ENCODE measurements at regions not wholly inside any gene's neighbourhood (a gene's known extent, or its start where the extent isn't known, plus 50 kb on each side); places are given as distances from the start of the nearest gene placed in this dataset.

DNA sequence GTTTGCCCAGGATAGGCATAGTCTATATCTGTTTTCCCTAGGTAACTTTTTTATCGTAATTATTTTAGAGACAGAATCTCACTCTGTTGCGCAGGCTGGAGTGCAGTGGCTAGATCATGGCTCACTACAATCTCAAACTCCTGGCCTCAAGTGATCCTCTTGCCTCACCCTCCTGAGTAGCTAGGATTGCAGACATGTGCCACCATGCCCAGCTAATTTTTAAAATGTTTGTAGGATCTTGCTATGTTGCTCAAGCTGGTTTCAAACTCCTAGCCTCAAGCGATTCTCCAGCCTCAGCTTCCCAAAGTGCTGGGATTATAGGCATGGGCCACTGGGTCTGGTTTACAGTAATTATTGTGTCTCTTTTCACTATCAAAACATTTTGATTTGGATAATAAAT, 58.6 kb upstream of the SOX13 start:
- H3K36me3 Mint-ChIP-seq (ENCODE audit: low read depth) = no peaks in the 10 kb centered on the region
- H3K9me3 Mint-ChIP-seq = no peaks in the 10 kb centered on the region

More for the DNA sequence above, 58.6 kb upstream of the SOX13 start:
- 0 out of 2 replicates have a peak, but pooled peaks cover 4% of the 10 kb centered on the region for H3F3A ChIP-seq (replicated peaks; ENCODE audit: low read depth)
- H2AFZ ChIP-seq = no peak overlapping the region
- 0 out of 2 replicates have a peak, but pooled peaks cover 6% of the 10 kb centered on the region for H3K9me2 ChIP-seq (ENCODE audit: insufficient read depth)
- H3K4me3 ChIP-seq = no peak overlapping the region
- DNase-seq (ENCODE audit: low spot score) = no peak
- no peak overlapping the region for H3K4me2 ChIP-seq
- no peaks in the 10 kb centered on the region for H3K79me2 ChIP-seq (replicated peaks; ENCODE audit: insufficient read depth)
- no peaks in the 10 kb centered on the region for H3K27me3 Mint-ChIP-seq (ENCODE audit: insufficient read depth, low read depth, poor library complexity)
- ATAC-seq = no peak
- H3K27me3 ChIP-seq (ENCODE audit: insufficient read depth) = no peaks in the 10 kb centered on the region
- H3K27ac Mint-ChIP-seq = no peak overlapping the region
- TF ChIP-seq, protein P1, sequence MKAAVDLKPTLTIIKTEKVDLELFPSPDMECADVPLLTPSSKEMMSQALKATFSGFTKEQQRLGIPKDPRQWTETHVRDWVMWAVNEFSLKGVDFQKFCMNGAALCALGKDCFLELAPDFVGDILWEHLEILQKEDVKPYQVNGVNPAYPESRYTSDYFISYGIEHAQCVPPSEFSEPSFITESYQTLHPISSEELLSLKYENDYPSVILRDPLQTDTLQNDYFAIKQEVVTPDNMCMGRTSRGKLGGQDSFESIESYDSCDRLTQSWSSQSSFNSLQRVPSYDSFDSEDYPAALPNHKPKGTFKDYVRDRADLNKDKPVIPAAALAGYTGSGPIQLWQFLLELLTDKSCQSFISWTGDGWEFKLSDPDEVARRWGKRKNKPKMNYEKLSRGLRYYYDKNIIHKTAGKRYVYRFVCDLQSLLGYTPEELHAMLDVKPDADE (IDR thresholded peaks at IDR 0.05) = no peak
- TF ChIP-seq JUNB (IDR thresholded peaks at IDR 0.05; ENCODE audit: unreplicated experiment) = no peak
- no peak for TF ChIP-seq CREB1 (CRISPR knock-in tag; IDR thresholded peaks at IDR 0.05; ENCODE audit: low read depth)
- TF ChIP-seq STAT1 (IDR thresholded peaks at IDR 0.05; ENCODE audit: unreplicated experiment) = no peak
- TF ChIP-seq NANOG (IDR thresholded peaks at IDR 0.05; ENCODE audit: borderline replicate concordance) = no peak
- TF ChIP-seq, protein P2, sequence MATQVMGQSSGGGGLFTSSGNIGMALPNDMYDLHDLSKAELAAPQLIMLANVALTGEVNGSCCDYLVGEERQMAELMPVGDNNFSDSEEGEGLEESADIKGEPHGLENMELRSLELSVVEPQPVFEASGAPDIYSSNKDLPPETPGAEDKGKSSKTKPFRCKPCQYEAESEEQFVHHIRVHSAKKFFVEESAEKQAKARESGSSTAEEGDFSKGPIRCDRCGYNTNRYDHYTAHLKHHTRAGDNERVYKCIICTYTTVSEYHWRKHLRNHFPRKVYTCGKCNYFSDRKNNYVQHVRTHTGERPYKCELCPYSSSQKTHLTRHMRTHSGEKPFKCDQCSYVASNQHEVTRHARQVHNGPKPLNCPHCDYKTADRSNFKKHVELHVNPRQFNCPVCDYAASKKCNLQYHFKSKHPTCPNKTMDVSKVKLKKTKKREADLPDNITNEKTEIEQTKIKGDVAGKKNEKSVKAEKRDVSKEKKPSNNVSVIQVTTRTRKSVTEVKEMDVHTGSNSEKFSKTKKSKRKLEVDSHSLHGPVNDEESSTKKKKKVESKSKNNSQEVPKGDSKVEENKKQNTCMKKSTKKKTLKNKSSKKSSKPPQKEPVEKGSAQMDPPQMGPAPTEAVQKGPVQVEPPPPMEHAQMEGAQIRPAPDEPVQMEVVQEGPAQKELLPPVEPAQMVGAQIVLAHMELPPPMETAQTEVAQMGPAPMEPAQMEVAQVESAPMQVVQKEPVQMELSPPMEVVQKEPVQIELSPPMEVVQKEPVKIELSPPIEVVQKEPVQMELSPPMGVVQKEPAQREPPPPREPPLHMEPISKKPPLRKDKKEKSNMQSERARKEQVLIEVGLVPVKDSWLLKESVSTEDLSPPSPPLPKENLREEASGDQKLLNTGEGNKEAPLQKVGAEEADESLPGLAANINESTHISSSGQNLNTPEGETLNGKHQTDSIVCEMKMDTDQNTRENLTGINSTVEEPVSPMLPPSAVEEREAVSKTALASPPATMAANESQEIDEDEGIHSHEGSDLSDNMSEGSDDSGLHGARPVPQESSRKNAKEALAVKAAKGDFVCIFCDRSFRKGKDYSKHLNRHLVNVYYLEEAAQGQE (IDR thresholded peaks at IDR 0.05; ENCODE audit: unreplicated experiment) = no peak
- TF ChIP-seq ZNF114 (CRISPR knock-in tag; IDR thresholded peaks at IDR 0.05) = no peak
- TF ChIP-seq ZNF331 (CRISPR knock-in tag; IDR thresholded peaks at IDR 0.05; ENCODE audit: low read depth) = no peak
- no peak for TF ChIP-seq POLR2AphosphoS5 (IDR thresholded peaks at IDR 0.05; ENCODE audit: low read depth)
- TF ChIP-seq, protein P3, sequence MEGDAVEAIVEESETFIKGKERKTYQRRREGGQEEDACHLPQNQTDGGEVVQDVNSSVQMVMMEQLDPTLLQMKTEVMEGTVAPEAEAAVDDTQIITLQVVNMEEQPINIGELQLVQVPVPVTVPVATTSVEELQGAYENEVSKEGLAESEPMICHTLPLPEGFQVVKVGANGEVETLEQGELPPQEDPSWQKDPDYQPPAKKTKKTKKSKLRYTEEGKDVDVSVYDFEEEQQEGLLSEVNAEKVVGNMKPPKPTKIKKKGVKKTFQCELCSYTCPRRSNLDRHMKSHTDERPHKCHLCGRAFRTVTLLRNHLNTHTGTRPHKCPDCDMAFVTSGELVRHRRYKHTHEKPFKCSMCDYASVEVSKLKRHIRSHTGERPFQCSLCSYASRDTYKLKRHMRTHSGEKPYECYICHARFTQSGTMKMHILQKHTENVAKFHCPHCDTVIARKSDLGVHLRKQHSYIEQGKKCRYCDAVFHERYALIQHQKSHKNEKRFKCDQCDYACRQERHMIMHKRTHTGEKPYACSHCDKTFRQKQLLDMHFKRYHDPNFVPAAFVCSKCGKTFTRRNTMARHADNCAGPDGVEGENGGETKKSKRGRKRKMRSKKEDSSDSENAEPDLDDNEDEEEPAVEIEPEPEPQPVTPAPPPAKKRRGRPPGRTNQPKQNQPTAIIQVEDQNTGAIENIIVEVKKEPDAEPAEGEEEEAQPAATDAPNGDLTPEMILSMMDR (conservative IDR thresholded peaks at IDR 0.05; ENCODE audit: low read depth in 2 of 2) = no peak
- TF ChIP-seq EZH2 (IDR thresholded peaks at IDR 0.05; ENCODE audit: low read depth, unreplicated experiment) = no peak
- TF ChIP-seq ZNF462 (CRISPR knock-in tag; IDR thresholded peaks at IDR 0.05) = no peak
- TF ChIP-seq EZH2phosphoT487 (IDR thresholded peaks at IDR 0.05; ENCODE audit: unreplicated experiment) = no peak
- no peak overlapping the region for H3K27ac ChIP-seq (ENCODE audit: low read depth)
- H3K4me1 Mint-ChIP-seq = peaks cover 9% of the 10 kb centered on the region; the same call in 2 of the 3 replicates
- peaks cover 14% of the 10 kb centered on the region for H3K4me1 ChIP-seq (ENCODE audit: insufficient read depth)
- H4K20me1 ChIP-seq (replicated peaks; ENCODE audit: insufficient read depth) = no peaks in the 10 kb centered on the region
- no peaks in the 10 kb centered on the region for H3K36me3 ChIP-seq (ENCODE audit: insufficient read depth)
- no peak overlapping the region for H3K4me3 Mint-ChIP-seq
